ENCODE measurements at regions not wholly inside any gene's neighbourhood (a gene's known extent, or its start where the extent isn't known, plus 50 kb on each side); places are given as distances from the start of the nearest gene placed in this dataset.

DNA sequence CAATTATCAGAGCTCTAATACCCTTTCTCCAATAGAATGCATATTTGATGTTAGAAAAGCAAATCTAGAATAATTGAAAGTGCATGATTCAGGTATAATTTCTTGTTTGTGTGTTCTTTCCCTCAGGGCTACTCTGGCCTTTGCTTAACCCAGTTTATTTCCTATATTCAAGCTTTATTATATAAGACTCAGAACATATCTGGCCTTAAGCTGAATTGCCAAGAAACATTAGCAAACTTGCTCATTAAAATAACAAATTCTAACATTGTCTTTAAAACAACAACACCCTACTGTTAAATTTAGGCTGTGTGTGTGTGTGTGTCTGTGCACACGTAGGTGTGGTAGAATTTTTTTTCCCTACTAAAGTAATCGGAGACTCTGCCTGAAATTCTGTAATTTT, 426.5 kb downstream of the UTRN start:
- H3K4me3 ChIP-seq (ENCODE audit: extremely low read depth in 1 of 4, insufficient read depth in 2 of 4, low read depth in 3 of 4, low read length in 4 of 4): no peak overlapping the region
- no peak overlapping the region for H3K4ac ChIP-seq (replicated peaks; ENCODE audit: insufficient read length, low read depth, low read length)
- H3K4me2 ChIP-seq (ENCODE audit: insufficient read depth in 1 of 2, low read depth in 2 of 2, low read length in 2 of 2): no peak overlapping the region
- no peaks in the 10 kb centered on the region for H3K27me3 ChIP-seq (replicated peaks in 1 of 4; ENCODE audit: control insufficient read depth in 3 of 4, extremely low read depth in 1 of 4, insufficient read depth in 3 of 4, low read length in 3 of 4)
- no peak overlapping the region for H2BK12ac ChIP-seq (ENCODE audit: low read depth, low read length)
- TF ChIP-seq, protein P1, sequence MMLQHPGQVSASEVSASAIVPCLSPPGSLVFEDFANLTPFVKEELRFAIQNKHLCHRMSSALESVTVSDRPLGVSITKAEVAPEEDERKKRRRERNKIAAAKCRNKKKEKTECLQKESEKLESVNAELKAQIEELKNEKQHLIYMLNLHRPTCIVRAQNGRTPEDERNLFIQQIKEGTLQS (IDR thresholded peaks at IDR 0.05; ENCODE audit: insufficient read depth, low read depth, low read length): no peak
- no peak for TF ChIP-seq CTBP2 (IDR thresholded peaks at IDR 0.05; ENCODE audit: borderline replicate concordance, insufficient read depth, insufficient read length, low read length)
- TF ChIP-seq SIRT6 (IDR thresholded peaks at IDR 0.05; ENCODE audit: low read length): no peak
- TF ChIP-seq SAP30 (IDR thresholded peaks at IDR 0.05; ENCODE audit: insufficient read depth, insufficient replicate concordance, low read length): no peak
- no peak for TF ChIP-seq NANOG (IDR thresholded peaks at IDR 0.05; ENCODE audit: insufficient read depth, low read depth, low read length, poor library complexity, severe bottlenecking)
- no peak for TF ChIP-seq SIX5 (IDR thresholded peaks at IDR 0.05; ENCODE audit: low read depth, low read length)
- TF ChIP-seq RNF2 (IDR thresholded peaks at IDR 0.05; ENCODE audit: borderline replicate concordance, low read depth, low read length, missing control alignments, poor library complexity, severe bottlenecking): no peak
- TF ChIP-seq EGR1 (IDR thresholded peaks at IDR 0.05; ENCODE audit: borderline replicate concordance, low read depth, low read length): no peak
- TF ChIP-seq FOSL1 (IDR thresholded peaks at IDR 0.05; ENCODE audit: insufficient read depth, low read depth, low read length): no peak
- TF ChIP-seq, protein P2, sequence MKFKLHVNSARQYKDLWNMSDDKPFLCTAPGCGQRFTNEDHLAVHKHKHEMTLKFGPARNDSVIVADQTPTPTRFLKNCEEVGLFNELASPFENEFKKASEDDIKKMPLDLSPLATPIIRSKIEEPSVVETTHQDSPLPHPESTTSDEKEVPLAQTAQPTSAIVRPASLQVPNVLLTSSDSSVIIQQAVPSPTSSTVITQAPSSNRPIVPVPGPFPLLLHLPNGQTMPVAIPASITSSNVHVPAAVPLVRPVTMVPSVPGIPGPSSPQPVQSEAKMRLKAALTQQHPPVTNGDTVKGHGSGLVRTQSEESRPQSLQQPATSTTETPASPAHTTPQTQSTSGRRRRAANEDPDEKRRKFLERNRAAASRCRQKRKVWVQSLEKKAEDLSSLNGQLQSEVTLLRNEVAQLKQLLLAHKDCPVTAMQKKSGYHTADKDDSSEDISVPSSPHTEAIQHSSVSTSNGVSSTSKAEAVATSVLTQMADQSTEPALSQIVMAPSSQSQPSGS (IDR thresholded peaks at IDR 0.05; ENCODE audit: low read length): no peak
- H3K36me3 ChIP-seq (ENCODE audit: control insufficient read depth in 2 of 4, insufficient read depth in 4 of 4, low read length in 3 of 4): peaks cover 0 to 3% (median 0%) of the 10 kb centered on the region in 4 experiments; a peak in 1 of 8 replicates
- H4K5ac ChIP-seq (ENCODE audit: insufficient read length, low read depth, low read length): no peak overlapping the region
- H2BK15ac ChIP-seq (ENCODE audit: low read length): no peak overlapping the region
- no peaks in the 10 kb centered on the region for H3K79me2 ChIP-seq (ENCODE audit: control insufficient read depth in 1 of 2, insufficient read depth in 2 of 2, low read length in 2 of 2)
- ChIA-PET CTCF (ENCODE audit: partially characterized antibody) (no interaction called here), POLR2A (ENCODE audit: partially characterized antibody) (interaction anchor here (0.6 kb wide), 1 partner anchor 415 kb away, joined by 4 read pairs; no protein-coding TSS in a partner anchor)
- no peak overlapping the region for H3K27ac ChIP-seq (ENCODE audit: low read depth, low read length)
- DNase-seq (ENCODE audit: low read depth in 1 of 2, low spot score in 2 of 2): no peak
- H2BK20ac ChIP-seq (ENCODE audit: low read length): no peak overlapping the region
- H3K4me1 ChIP-seq (replicated peaks in 1 of 4; ENCODE audit: control insufficient read depth in 3 of 4, insufficient read depth in 4 of 4, low read length in 3 of 4): peaks cover 0 to 4% (median 2%) of the 10 kb centered on the region in 4 experiments; a peak in 2 of 7 replicates
- no peaks in the 10 kb centered on the region for H3K23me2 ChIP-seq (ENCODE audit: low read depth, low read length)
- H4K20me1 ChIP-seq (replicated peaks in 1 of 2; ENCODE audit: control insufficient read depth in 1 of 2, insufficient read depth in 2 of 2, low read length in 2 of 2): no peaks in the 10 kb centered on the region
- H3K14ac ChIP-seq (ENCODE audit: insufficient read length): no peak overlapping the region
- no peak overlapping the region for H3K18ac ChIP-seq (ENCODE audit: extremely low read depth, low read length)
- H2AK5ac ChIP-seq (ENCODE audit: low read depth, low read length): no peak overlapping the region
- WGBS, 2 experiments (ENCODE audit: extremely low coverage in 1 of 2, insufficient coverage in 1 of 2, insufficient read length in 1 of 2, insufficient replicate concordance in 2 of 2, low coverage in 1 of 2, low lambda C conversion rate in 2 of 2, missing lambda C conversion rate in 1 of 2): 85% methylated on average over 2 of the region's 2 CpGs; no CpG with 5 or more reads in 1 of the 2 experiments
- no peaks in the 10 kb centered on the region; a peak in 1 of 4 replicates for H3K9me3 ChIP-seq (ENCODE audit: insufficient read depth in 2 of 2, low read depth in 1 of 2, low read length in 1 of 2)
- H4K91ac ChIP-seq (replicated peaks; ENCODE audit: insufficient read length, low read length): no peak overlapping the region
- H2BK5ac ChIP-seq (ENCODE audit: low read depth, low read length): no peak overlapping the region
- no peak overlapping the region for H3K9ac ChIP-seq (replicated peaks in 1 of 4; ENCODE audit: extremely low read depth in 1 of 4, low read depth in 3 of 4, low read length in 3 of 4)
- H3K79me1 ChIP-seq (ENCODE audit: low read depth, low read length): no peaks in the 10 kb centered on the region
- H4K8ac ChIP-seq (ENCODE audit: extremely low read depth, insufficient read depth, low read length): no peak overlapping the region
- H3K56ac ChIP-seq (replicated peaks; ENCODE audit: insufficient read length, low read depth, low read length): no peak overlapping the region
- H2AFZ ChIP-seq (ENCODE audit: low read length): no peak overlapping the region
- no peak overlapping the region for H2BK120ac ChIP-seq (replicated peaks; ENCODE audit: low read depth, low read length)
- no peak overlapping the region for H3K23ac ChIP-seq (ENCODE audit: insufficient read length)
- no peak for FAIRE-seq

Measured in H1 (cell line).